ENCODE measurements at regions not wholly inside any gene's neighbourhood (a gene's known extent, or its start where the extent isn't known, plus 50 kb on each side); places are given as distances from the start of the nearest gene placed in this dataset.

GRCh38 chr2:201532686-201533304 lies 81.3 kb downstream of the STRADB start:
- DNase-seq (no peak), ATAC-seq (peak in 1 of 2 donors; percentile 37)
- Histone ChIP-seq H3K4me3 (no peak overlapping the region), H3K27ac (no peak overlapping the region), H3K9me3 (peaks cover 7% of the 10 kb centered on the region), H3K36me3 (no peaks in the 10 kb centered on the region), H3K4me1 (no peaks in the 10 kb centered on the region), H3K27me3 (ENCODE audit: low read depth) (no peaks in the 10 kb centered on the region)
- TF ChIP-seq CTCF (IDR thresholded peaks at IDR 0.05), result no peak
- intact Hi-C loops (cut with DNase I), result no loop called here
